IPS DF 4.7 (cell line): ENCODE measurements at regions not wholly inside any gene's neighbourhood (a gene's known extent, or its start where the extent isn't known, plus 50 kb on each side); places are given as distances from the start of the nearest gene placed in this dataset.

Experiments
- DNase-seq: peaks from one replicate; pipeline ENCODE4 v3.0.0-alpha.2; 2013; ENCODE audit warnings: low spot score; ENCODE audit errors: extremely low read depth

DNA sequence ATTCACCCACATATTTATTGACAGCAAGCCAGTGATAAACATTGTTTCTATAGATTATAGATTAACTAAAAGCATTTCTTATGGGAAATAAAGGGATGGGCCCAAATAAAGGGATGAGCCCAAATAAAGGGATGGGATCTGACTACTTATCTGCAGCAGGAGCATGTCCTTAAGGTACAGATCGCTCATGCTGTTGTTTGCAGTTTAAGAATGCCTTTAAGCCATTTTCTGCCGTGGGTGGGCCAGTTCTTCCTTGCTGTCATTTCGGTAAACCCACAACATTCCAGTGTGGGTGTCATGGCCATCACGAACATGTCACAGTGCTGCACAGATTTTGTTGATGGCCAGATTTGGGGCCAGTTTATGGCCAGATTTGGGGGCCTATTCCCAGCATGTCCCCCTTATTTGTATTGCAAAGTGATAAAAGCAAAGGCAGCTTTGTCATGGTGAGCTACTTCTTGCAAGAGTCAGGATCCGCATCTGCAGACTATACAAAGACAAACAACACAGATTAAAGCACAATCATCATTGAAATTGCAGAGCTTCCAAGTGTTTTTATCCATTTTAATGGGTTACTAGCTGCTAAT is 700.7 kb downstream of the LRFN5 start:
- no peak for DNase-seq

DNA sequence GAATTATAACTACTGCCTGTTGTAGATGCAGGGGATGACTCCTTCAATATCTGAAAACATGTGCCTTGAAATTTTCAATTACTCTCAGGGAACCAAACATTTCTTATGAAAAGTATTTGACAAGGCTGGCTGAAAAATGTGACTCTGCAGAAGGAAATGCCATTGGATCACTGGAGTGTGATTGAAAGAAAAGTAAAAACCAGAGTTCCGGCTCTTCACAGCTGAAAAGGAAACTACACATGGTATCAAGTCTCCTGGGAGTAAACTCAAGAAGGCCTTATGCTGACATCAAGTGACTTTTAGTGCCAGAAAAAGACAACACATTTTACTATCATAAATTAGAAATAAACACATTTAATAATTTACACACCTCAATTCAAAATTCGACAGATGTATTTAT is 693.0 kb downstream of the LRFN5 start:
- no peak for DNase-seq

DNA sequence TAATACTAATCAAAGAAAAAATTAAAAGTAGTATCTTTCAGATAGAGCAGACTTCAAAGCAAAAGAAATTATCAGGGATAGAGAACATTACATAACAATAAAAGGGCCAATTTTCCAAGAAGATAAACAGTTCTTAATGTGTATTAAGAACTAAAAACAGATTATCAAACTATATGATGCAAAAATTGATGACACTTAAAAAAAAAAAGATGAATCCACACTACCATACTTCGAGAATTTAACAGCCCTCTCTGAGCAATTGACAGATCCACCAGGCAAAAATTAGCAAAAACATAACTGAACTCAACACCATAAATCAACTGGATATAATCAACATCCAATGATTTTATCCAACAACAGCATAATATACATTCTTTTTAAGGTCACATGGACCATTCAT is 686.5 kb downstream of the LRFN5 start:
- DNase-seq: no peak

DNA sequence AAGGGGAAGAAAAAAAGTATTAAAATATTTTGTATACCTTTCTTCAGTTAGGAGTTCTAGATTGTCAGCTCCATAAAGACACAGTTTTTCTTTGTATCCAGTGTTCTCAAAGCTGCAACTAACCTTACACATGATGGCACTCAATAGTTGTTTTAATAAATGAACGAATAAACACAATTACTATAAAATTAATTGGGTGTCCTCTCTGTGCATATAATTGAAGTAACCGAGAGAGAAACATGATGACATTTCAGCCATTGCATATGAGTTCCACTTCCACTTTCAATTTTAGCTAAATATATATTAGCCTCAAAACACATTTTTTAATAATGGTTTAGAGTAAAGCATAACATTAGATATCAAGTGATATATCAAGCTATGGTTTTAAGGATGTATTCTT is 671.2 kb downstream of the LRFN5 start:
- DNase-seq: no peak

DNA sequence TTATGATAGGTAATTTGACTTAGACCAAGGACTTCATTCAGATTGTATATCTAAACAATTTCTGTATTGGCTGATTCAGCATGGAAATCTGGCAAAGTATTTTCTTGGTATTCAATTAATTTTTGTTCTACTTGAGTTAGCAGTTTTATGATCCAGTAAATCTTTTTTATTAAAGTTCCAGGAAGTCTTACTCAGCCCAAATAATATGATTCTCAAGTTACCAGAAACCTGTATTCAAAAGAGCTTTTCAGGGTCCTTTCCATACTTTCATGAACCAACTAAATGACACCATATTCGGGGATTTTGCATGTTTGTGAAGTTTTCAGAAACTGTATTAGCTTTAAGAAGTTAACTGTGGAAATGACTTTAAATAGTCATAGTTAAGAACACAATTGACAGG is 662.6 kb downstream of the LRFN5 start:
- DNase-seq: no peak

DNA sequence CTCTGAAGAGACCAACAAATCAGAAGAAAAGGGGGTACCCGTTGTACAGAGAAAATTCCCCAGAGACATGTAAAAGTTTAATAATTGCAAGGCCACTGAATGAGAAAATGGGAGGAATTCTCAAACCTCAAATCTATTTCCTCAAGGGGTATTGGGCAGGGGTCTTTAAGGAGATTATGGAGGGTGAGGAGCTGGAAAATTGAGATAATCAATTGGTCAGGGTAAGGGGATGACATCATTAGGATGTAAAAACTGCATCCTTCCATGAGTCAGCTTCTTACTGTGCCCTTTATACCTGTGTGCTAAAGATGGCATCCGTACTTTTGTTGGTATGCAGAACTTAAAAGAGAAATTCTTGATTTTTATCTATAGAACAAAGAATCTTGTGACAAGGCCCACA is 641.5 kb downstream of the LRFN5 start:
- DNase-seq: no peak

DNA sequence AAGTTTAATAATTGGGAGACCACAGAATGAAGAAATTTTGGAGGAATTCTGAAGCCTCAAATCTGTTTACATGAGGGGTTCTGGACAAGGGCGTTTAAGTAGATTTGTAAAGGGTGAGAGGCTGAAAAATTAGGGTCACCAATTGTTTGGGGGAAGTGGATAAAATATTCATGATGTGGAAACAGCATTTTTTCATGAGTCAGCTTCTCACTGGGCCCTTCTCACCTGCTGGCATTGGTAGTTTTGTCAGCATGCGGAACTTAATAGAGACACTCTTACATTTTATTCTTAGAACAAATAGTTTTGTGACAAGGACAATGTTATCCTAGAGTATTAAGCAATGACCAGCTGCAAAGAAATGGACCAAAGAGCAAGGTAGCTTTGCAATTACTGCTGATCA is 634.4 kb downstream of the LRFN5 start:
- DNase-seq: no peak

DNA sequence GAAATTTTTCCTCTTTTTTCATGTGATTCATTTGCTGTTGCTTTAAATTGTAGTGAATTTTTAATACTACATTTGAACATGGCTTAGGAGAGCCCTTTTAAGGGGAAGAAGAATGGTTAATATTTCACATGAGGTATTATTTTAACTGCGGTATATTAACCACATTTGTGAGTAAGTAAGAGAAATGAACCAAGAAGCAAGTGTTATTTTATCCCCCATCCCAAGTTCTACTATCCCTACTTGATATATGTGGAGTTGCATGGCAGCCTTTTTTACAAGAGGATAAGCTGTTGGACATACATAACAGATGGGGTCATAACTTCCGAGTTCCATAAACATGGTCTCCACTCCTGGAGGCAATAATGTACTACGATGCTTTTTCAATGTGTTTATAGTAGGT is 623.3 kb downstream of the LRFN5 start:
- no peak for DNase-seq

DNA sequence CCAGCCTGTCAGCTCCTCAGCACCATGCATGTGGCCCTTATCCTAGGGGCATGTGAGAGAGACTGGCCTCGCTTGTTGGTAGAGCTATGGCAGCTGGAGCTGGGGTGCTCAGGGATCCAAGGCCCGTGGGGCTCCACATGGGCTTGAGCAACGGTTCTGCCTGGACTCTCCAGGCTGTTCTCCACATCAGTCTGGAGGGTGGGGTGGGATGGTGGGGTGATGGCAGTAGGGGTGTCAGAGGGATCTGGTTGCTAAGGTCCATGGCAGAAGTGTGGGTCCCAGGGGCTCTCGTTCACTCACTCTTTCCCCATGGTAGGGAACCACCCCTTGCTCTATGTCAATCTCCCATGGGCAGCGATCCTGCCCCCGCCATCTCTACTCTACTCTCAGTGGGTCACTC is 622.6 kb downstream of the LRFN5 start:
- DNase-seq: no peak

DNA sequence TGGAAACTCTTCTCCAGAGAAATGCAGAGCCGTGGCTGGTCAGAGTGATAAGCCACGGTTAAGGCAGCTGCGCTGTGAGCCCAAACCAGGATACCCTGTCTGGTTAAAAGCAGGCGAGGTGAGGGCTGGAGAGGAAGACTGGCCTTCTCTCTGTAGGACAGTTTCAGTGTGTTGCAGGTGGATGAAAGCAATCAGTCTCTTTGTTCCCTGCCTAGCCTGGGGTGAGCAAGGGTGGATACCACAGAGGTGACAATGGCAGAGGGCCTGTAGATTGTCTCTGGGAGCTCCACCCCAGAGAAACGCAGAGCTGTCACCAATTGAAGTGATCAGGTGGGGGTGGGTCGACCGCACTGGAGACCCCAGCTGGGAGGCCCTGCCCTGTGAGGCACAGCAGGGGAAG is 621.9 kb downstream of the LRFN5 start:
- DNase-seq: no peak

DNA sequence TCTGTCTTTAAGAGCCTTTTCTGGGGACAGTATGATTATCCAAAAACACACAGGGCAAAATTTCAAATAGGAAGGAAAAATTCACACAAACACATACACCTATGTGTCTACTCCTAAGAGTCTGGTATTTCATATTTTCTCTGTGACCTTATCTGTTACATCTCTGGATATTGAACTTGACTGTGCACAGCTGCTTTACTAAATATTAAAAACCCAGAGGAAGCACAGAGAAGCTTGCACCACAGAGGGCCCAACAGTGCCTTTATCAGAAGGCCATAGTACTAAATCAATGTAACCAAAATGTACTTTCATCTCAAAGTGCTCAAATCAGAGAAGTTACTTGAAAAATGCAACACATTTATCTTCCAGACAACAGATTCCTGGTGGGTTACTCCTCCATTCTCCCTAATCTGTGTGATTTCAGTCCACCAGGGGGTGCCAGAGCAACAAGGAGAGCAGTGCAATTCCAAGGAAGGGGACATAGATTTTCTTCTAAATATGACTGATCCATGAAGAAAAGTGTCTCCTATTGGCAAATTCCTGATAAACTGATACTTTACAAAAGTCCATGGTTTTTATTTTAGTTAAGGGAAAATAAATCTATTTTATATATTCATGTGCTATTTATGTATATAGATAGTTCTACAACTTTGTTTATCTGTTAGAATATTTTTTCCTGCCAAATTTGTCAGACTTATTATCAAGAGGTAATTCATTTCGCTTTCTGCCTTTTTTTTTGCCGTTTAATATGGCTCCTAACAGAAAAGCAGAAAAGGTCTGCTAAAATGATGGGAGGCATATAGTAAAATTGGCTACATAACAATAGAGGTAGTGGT is 617.6 kb downstream of the LRFN5 start:
- peak; percentile 22 for DNase-seq

DNA sequence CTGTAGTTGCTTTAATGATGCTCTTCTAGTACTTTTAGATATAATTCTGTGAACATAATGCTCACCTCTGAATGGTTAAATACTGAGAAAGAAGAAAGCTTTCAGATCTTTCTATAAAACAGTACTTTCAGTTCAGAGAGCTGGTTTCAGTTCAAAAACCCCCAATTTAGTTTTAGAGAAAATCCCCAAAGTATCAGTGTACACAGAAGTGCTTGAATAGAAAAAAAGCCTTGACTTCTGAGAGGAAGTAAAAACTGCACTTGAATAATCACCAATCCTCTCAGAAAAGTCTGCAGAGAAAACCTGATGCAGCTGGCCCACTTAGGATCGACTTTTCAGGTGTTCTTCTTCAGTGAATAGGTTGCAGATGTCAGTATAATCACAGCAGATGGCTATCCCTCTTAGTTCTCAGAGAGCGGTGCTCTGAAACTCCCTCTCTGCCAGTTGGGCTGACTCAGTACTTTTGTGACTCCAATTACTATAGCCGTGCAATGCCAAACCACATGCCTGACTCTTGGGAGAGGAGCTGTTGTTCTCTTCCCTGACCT is 616.3 kb downstream of the LRFN5 start:
- DNase-seq: no peak

DNA sequence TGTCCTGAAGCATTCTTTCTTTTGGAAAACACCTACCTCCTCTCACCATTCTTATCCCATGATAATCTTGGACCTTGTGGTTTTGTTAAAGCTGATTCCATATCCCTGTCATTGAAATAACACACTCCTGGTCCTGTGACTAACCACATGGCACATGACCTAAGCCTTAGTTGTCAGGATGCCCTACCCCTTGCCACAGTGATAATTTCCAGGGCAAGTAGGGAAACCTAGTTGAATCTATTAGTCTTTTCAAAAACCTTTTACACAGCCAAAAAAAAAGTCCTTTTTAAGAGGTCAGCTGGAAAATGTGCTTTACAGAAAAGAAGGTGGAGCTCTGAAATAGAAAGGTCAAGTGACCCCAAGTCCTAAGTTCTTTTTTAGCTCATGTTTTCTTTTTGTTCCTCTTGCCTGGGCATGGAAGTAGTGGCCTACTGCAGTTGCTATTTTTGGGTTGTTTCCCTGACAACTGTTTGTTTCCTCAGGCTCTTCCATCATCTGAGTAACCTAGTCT is 608.4 kb downstream of the LRFN5 start:
- DNase-seq: no peak

DNA sequence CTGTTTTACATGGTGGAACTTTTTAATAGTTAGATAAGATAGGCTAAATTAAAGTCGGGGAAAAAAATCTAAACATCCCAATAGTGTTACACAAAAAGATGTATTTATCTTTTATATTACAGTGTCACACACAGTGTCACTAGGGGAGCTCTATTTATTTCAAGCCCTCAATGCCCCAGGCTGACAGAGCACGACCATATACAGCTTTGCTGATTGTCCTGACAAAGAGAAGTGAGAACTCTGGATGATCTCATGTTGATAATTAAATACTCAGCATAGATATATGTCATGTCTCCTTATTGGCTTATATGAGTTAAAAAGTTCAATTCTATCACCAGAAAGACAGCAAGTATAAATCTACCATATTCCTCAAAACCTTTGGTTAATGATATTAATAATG is 594.3 kb downstream of the LRFN5 start:
- no peak for DNase-seq

DNA sequence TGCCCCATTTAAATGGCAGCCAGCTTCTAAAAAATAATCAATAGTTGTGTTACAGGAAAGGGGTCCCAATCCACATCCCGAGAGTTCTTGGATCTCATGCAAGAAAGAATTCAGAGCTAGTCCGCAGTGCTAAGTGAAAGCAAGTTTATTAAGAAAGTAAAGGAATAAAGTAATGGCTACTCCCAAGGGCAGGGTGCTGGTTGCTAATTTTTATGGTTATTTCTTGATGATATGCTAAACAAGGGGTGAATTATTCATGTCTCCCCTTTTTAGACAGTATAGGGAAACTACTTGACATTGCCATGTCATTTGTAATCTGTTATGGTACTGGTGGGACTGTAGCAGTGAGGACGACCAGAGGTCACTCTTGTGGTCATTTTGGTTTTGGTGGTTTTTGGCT is 591.3 kb downstream of the LRFN5 start:
- no peak for DNase-seq

DNA sequence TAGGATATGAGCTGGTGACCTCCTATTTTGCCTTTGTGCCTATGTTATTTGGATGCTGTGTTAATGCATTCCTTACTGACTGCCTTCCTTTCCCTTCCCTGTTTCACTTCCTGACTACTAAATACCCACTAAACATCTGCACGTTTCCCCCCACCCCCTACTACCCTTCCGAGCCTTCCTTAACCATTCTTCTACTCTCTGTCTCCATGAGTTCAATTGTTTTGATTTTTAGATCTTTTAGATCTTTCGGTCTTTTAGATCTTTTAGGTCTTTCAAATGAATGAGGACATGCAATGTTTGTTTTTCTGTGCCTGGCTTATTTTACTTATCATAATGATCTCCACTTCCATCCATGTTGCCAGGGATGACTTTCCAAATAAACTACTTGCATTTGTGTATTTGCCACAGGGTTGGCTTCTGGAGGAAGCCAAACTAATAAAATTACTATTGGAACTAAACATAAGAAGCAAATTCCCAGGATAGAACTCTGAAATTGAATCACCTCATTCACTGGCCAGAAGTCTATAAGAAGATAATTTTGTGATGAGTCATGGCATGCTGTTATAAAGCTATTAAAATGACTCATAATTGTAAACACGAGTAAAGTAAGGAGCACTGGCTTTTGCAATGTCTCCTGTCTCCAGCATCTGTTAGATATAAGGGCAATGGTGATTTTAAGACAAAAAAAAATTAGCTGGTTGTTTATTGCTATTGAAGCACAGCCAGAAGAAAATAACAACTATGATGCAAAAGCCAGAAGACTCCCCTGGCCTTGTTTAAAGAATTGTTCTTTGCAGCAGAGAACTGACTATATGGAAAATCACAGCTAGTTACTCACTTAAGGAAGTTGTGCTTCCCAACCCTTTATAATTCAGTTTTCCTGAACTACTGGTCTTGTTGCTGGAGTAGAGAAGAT is 586.3 kb downstream of the LRFN5 start:
- no peak for DNase-seq

DNA sequence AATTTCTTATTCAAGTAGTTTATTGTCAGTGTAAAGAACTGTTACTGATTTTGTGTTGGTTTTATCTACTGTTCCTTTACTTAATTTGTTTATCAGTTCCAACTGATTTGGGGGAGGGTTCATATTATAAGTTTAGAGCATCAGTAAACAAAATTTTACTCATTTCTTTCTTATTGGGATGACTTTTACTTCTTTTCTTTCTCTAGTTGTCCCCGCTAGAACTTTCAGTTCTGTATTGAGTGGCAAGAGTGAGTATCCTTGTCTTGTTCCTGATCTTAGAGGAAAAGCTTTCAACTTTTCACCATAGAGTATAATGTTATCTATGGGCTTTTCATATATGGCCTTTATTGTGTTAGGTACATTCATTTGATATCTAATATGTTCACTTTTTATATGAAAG is 584.1 kb downstream of the LRFN5 start:
- DNase-seq: no peak

DNA sequence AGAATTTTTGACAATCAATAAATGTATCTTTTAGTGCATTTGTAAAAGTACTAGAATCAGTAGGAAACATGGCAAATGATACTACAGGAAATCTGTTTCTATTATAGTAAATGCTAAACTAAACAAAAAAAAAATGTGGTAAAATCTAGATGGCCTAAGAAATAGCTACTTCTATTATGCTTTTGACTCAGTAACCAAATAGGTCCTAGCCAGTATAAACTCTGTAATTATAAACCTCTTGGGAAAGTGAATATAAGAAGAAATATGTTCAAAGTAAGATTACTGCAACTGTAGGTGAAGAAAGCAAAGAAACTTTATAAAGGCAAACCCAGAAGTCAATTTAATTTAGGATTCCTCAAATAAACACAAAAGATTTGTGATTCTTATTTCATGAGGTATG is 581.2 kb downstream of the LRFN5 start:
- DNase-seq: no peak

DNA sequence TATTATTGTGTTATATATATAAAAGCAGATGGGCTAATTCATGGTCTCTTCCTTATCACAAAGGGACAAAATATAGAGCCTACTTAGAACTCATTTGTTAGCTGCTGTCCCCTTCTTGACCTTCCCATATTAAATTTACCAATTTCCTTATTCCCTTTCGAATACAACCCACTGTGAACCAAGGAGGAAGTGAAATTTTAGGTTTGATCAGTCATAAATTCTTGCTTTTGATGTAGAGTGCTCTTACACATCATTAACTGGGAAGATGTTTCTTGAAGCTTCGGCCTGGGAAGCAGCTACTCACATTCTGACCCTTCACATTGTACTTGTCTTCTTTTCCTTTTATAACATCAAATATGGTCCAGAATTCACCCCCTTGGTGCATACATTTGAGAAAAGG is 579.0 kb downstream of the LRFN5 start:
- no peak for DNase-seq

DNA sequence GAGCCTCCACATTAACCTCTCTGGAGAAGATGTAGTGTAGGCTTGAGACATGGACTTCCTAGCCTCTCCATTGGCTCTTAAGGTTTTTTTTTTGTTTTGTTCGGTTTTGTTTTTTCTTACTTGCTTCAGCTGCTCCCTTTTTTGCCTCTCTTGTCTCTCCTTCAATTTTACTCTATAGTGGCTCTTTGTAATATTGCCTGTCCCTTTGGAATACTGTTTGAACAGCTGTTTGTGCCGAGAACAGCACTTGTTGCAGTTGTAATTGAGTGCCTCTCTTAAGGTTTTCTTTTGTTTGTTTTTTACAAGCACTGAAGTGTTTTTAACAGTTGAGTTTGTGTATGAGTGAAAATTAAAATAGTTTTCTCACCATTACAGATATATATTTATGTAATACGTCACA is 567.7 kb downstream of the LRFN5 start:
- DNase-seq: no peak

DNA sequence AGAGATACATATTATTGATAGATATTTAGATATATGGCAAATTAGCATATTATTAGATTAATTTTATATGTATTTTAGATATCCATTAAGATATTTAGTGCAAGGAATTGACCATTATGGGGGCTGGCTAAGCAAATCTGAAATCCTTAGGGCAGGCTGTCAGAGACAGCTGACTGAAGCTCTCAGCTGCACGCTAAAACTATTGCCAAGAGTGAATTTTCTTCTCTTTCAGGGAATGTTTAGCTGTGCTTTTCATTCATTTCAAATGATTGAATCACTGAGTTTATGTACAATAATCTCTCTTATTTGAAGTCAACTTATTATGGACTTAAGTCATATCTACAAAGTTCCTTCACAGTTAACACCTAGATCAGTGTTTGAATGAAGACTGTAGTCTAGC is 566.5 kb downstream of the LRFN5 start:
- DNase-seq: no peak

DNA sequence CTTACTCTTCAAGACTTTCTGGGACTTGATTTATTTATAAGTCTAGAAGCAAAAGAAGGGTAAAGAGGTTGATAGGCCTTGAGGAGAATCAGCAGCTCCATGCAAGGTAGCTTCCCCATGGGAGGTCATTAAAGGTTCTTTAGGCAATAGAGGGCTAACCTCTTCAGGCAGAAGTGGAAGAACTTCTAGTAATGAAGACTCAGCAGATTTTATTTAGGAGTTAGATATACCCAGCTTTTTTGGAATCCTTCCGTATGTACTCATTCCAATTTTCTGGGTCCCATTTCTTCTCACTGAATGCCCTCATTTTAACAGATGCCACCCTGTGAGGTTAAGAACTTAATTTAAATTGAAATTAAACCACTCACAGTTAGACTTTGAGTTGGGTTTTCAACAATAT is 565.6 kb downstream of the LRFN5 start:
- no peak for DNase-seq
